ENCODE measurements at regions not wholly inside any gene's neighbourhood (a gene's known extent, or its start where the extent isn't known, plus 50 kb on each side); places are given as distances from the start of the nearest gene placed in this dataset.
A peak's percentile ranks its signal among the peaks of the same experiment; 100 is the strongest.

DNA sequence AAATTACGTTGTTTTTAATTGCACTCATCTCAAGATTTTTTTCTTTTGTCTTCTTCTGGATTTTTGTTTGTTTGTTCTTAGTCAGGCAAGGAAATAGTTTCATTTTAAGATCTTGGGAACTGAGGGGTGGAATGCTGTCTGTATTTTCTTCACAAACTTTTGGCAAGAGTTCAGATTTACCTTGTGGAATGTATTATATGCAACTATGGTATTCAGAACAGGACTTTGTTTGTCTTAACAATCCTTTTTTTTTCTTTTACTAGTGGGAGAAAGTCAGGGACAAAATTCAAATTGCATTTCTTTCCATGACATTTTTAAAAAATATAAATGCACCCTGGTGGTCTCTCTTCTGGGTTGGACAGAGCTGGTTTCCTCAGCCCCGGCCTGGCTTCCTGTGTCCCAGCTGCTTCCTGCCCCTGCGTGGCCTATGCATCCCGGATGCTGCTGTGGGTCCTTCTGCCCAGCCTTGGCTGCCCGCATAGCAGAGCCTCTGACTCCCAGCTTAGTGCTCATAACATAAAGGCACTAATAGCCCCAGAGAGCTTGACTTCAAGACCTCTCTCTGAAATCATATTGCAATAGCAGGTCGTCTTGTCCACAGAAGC is 520.7 kb downstream of the QKI start:
- intact Hi-C loops (cut with DNase I) = no loop called here
- no peak for ATAC-seq
- no peak for DNase-seq

DNA sequence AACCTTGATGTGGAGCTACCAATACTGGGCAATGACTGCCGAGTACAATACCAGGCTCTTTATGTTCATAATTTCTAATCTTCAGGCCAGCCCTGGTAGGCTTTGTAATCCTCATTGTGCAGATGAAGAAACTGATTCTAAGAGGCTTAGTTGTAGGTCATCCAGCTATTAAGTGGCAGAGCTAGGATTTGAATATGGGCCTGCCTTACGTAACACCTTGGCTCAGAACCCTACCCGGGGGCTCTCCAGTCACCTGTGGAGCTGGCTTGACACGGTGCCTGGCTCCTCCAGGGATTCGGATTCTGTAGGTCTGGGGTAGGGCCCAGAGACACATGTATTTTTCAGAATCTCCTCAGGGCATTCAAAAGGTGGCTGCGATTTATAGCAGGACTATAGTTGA is 515.5 kb downstream of the QKI start:
- intact Hi-C loops (cut with DNase I) = no loop called here
- ATAC-seq = no peak
- DNase-seq = no peak

DNA sequence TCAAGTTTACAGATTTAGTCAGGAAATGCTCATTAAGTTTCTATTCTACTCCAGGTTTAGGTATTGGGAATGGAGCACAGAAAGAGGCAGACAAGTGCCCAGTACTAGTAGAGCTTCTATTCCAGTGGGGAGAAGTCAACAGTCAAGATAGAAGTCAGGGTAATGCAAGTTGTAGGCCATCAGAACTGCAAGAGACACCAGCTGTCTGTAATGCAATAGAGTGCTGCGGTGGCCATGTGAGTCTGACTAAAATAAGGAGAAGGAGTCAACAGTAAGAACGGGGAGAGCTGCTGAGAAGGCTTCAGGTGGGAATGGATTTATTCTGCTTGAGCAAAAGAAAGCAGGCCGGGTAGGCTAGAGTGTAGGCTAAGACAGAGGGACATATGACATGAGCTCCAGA is 515.0 kb downstream of the QKI start:
- ATAC-seq = no peak
- DNase-seq = no peak
- intact Hi-C loops (cut with DNase I) = loop anchor here in 1 of 2 donors (10.0 kb wide), 1 partner anchor 75 kb away; no protein-coding TSS in a partner anchor

DNA sequence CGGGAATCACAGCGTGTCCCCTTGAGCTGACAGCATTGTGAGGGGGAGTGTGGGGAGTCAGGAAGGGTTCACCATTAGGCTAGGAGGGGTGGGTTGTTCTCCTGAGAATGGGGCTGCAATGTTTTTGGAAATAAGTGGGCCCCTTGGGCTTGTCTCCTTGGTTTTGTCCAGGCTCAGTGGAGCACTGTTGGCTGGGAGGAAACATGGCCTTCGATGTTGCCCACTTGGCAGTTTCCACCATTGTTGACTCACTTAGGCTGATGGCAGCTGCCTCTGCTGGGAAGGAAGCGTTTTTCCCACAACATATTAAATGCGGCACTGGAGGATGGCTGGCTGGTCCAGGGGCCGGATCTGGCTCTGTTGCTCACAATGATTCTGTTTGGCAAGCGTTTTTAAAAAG is 512.1 kb downstream of the QKI start:
- intact Hi-C loops (cut with DNase I) = loop anchor here in 1 of 2 donors (10.0 kb wide), 1 partner anchor 72 kb away; no protein-coding TSS in a partner anchor
- DNase-seq (peak; percentile 46), ATAC-seq (peak; percentile 75 to 84)

DNA sequence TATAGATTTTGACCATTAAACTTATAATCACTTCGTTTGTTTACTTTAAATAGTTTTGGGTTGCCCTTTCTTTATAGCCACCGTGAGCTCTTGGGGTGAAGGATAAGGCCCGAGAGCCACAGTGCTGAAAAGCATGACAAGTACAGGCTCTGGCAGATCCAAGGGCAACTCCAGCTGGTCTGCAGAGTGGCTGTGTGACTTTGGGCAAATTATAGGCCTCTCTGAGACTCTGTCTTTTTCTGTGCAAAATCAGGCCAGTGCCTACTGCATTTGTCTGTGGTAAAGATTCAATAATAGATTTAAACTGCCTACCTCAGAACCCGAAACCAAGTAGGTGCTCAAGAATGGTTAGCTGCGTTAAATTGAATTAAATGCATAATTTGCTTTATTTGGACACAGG is 511.3 kb downstream of the QKI start:
- ATAC-seq = no peak
- intact Hi-C loops (cut with DNase I) = loop anchor here in 1 of 2 donors (10.0 kb wide), 1 partner anchor 71 kb away; no protein-coding TSS in a partner anchor
- no peak for DNase-seq

DNA sequence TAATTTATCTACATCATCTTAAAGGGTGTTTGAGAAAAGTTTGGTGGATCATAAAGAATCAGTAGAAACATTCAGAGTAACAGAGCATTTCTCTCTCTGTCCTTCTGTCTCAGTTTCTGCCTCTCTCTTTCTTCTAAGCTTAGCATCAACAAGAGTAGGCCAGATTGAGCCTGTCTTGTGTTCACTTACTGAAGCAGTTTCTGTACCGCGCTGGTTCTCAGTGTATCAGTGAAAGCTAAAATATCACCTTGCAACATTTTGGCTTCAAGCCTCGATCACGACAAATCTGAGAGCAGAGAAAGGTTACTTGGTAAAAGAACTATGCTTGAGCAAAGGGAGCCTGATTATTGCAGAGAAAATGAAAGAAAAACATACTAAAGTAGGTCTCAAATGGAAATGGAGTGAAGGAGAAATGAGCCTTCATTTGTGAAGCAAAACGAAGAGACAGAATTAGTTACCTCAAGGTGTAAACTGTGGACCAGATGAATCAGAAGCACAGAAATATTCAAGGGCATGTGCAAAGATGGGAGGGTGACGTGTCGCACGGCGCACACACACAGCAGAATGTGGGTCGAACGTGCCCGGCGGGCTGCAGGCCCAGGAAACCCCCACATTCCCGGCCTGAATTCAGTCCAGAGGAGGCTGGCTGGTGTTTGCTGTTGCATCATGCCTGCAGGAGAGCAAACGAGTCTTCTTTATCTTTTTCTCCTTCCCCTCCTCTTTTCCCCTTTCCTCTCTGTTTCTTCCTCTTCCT is 509.3 kb downstream of the QKI start:
- peak; percentile 35 to 63 for ATAC-seq
- intact Hi-C loops (cut with DNase I) = loop anchor here in 1 of 2 donors (10.0 kb wide), 1 partner anchor 69 kb away; no protein-coding TSS in a partner anchor
- DNase-seq = peak; percentile 44

DNA sequence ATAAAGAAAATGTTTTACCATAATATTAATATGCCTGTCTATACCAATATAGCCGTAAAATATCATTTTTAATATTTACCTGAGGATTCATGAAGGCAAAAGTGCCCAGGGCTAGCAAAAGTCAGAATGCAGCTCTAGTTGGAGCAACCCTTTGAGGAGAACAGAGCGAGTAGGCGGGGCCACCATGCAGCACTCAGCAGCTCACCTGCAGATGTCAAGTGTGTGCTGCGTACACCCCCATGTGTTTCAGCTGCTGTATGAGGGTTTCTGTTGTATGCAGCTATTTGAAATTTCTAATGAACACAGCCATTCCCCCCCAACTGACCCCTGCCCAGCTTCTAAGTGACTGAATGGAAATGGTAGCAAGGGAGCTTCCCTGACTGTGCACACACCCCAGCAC is 508.0 kb downstream of the QKI start:
- no peak for ATAC-seq
- DNase-seq = no peak

DNA sequence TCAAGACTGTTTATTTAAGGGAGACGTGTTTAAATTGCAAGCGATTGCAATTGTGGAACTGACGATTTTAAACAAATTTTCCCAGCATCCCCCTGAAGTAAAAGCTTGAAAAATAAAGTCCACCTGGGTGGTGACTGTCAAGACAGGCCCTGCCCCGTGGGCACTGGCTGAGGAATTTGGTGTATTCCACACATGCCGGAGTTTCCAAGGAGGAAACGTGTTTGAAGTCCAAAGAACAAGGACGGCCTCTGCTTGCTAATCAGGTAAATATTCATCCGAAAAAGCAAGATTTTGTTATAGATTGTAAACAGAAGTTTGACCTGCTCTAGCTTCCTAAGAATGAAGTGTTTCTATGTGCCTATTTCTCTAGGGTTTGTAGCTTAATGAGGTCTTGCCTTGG is 505.1 kb downstream of the QKI start:
- no peak for ATAC-seq
- DNase-seq = no peak
- intact Hi-C loops (cut with DNase I) = loop anchor here in 1 of 2 donors (10.0 kb wide), 1 partner anchor 65 kb away; no protein-coding TSS in a partner anchor

More for the DNA sequence above, 508.0 kb downstream of the QKI start:
- intact Hi-C loops (cut with DNase I) = loop anchor here in 1 of 2 donors (10.0 kb wide), 1 partner anchor 68 kb away; no protein-coding TSS in a partner anchor

DNA sequence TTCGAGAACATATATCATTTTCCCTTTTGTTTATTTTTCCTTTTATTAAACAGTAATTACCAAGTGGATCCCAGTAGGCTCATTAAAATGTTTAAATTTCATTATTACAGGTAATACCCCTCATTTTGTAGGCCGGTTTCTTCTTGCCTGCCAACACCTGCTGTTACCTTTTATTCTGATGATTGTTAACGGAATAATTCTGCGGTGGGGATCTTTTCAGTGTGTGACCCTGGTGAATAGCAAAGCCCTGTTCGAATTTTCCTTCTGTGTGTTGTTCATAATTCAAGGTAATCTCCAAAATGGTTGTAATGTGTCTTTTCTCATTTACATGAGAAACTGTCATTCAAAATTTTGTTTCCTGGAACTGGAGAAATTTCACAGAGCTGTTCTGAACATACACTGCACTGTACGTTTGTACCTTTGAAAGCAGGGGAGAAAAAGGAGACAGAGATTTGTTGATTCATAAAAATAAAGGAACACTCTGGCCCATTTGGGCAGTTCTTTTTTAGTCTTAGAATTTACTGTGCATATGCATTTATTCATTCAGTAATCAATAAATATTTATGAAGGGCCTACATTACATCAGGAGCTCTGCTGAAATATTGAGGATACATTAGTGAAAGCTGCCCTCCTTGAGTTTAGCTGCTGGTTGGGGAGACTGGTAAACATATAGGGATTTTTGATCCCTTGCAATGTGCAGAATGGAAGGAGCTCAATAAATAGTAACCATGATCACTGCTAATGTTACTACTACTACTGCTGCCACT is 502.0 kb downstream of the QKI start:
- intact Hi-C loops (cut with DNase I) = no loop called here
- DNase-seq (no peak), ATAC-seq (no peak)

DNA sequence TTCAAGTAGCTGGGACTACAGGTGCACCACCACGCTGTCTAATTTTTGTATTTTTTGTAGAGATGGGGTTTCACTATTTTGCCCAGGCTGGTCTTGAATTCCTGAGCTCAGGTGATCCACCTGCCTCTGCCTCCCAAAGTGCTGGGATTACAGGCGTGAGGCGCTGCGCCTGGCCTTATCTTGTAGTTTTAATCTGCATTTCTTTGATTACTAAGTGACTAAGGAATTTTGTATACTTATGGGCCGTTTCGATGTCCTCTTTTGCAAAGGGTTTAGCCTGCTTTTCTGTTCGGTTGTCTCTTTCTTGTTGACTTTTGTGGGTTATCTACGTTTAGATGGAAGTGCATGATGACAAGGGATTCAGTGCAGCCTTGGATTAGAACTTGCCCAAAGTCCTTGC is 500.6 kb downstream of the QKI start:
- intact Hi-C loops (cut with DNase I) = no loop called here
- DNase-seq = no peak
- no peak for ATAC-seq

DNA sequence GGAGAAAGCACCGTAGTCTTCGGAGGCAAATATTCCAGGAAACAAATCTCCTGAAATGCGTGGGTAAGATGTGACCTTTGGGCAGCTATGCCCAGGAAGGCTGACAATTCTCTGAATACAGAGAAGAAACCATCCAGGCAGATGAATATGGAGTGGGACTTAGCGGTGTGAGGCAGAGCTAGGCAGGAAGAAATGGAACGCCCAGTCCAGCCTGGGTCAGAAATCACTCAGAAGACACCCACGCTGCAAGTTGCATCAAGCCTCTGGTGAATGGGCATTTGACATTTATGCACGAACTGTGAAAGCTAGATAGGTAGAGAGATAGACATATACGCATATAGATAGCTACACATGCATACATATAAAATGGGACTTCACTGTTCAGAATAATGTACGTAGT is 498.5 kb downstream of the QKI start:
- DNase-seq (no peak), ATAC-seq (no peak)
- intact Hi-C loops (cut with DNase I) = no loop called here

DNA sequence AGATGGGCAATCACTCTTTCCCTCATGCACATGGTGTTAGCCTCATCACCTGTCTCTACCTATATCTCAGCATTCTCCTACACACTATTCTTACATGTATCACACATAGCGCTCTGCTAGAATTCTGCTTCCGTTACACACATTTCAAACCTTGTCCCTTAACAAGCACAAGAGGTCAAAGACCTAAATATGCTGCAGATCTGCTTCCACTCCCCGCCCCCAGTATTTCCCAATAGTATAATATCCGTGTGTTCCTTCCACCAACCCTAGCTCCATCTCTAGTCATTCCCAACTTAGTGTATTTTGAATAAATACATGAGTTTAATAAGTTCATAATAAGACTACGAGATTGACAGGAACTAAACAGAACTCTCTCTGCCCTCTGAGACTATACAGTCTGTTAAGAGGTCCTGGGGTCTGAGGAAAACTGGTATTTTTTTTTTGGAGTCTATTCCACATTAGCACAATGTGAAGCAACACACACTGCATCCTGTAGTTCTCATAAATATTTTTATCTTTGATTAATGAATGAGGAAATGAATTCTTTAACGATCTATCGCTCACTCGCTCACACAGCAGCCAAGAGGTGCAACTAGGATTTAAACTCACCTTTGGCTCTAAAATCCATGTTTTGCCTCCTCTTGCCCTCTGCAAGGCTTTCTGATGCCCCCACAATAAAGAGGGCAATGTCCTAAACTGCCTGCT is 491.6 kb downstream of the QKI start:
- no peak for DNase-seq
- ATAC-seq = no peak
- intact Hi-C loops (cut with DNase I) = no loop called here

DNA sequence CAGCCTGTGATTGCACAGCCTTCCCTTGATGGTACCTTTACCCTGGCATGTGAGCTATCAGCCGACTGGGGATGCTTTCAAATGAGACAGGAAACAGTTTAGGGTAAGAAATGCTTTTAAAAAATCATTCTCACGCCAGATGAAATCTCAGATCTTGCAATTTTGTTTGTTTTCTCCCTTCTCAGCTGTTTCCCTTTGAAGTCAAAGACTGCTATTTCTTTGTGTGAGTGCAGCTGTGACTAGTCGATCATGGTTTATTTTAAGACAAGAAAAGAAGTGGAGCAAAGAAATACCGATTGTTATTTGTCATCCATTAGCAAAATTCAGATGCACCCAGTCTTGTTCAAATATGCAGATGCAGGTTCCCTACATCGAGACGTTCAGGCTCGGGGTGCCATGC is 489.7 kb downstream of the QKI start:
- intact Hi-C loops (cut with DNase I) = no loop called here

DNA sequence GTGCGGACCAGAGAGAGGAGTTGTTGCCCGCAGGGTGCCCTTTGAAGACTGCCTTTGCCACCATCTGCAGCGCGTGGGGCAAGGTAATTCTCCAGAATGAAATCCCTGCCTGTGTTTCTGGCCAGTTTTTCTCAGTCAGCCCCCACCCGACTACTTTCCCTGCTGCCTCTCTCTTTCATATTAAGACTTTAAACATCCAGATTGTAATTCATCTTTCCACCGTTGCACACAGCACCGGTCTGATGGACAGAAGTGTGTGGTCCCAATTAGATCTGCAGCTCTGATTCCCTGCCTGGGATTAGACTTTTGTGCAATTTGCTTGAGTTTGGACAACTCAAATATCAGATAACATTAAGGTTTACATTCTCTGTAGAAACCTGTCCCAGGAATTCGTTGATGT is 489.0 kb downstream of the QKI start:
- ATAC-seq (no peak), DNase-seq (no peak)
- intact Hi-C loops (cut with DNase I) = no loop called here

More for the DNA sequence above, 489.7 kb downstream of the QKI start:
- ATAC-seq (no peak), DNase-seq (no peak)

DNA sequence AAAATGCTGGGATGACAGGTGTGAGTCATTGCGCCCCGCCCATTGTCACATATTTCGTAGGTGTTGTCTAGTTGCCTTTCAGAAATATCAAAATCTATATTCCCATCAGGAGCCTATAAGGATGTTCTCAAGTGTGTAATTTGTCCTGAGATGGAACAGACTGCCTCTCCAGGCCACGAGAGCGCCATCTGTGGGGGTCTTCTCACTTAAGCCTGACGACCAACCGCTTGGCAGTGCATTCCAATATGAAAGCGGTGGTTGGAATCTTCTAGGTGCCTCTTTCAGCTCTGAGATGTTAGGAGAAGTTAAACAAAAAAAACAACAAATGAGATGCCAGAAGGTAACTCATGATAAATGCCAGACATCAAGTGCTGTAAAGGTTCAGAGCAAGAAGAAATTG is 488.5 kb downstream of the QKI start:
- DNase-seq = no peak
- ATAC-seq = no peak
- intact Hi-C loops (cut with DNase I) = no loop called here

DNA sequence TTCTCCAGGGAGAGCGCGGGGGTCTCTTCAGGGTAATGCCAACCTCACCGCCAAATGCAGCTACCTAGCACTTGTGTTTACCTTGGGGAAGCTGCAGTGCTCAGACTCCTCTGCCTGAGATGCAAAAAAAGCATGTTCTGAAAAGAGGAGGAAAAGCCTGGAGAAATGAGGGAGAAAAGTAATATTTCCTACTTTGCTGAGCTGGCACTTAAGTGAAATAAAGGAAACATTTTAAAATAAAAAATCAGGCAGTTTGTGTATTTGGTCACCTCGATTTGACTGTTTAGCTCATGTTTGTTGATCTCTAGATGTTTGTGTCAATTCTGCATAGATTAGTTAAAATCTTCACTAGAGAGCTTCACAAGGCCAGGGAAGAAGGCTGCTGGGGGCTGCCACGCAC is 487.2 kb downstream of the QKI start:
- no peak for ATAC-seq
- no peak for DNase-seq
- intact Hi-C loops (cut with DNase I) = no loop called here

DNA sequence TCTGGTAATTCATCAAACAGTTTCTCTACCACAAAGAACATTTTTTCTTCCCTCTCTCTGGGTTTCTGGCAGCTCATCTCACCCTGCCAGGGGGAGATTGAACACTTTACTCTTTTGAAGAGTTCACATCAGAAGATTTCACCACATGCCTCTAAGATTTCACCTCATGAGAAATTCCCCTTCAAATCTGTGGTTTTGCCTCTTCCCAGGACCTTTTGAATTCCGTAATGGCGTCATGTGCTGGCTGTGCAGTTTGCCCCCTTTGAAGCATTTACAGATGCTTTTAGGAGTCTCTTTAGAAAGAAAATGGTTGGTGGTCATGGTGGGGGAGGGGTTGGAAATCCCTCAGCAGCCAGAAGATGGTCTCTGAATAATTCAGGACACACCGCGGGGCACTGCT is 486.1 kb downstream of the QKI start:
- intact Hi-C loops (cut with DNase I) = no loop called here
- ATAC-seq = no peak
- no peak for DNase-seq

DNA sequence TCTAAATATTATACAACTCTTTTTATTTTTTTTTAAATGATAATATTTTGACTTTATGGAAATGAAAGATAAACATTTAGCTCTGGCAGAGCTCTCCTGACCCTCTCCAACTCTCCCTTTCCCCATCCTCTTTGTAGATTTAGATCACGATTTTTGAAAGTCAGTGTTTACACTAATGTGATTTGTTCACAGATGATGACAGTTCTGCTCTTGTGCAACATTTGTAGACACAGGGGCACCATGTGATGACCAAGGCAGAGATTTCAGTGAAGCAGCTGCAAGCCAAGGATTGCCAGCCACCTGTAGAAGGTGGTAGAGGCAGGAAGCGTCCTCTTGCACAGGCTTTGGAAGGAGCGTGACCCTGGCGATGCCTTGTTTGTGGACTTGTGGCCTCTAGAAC is 483.2 kb downstream of the QKI start:
- intact Hi-C loops (cut with DNase I) = no loop called here
- DNase-seq (no peak), ATAC-seq (no peak)

DNA sequence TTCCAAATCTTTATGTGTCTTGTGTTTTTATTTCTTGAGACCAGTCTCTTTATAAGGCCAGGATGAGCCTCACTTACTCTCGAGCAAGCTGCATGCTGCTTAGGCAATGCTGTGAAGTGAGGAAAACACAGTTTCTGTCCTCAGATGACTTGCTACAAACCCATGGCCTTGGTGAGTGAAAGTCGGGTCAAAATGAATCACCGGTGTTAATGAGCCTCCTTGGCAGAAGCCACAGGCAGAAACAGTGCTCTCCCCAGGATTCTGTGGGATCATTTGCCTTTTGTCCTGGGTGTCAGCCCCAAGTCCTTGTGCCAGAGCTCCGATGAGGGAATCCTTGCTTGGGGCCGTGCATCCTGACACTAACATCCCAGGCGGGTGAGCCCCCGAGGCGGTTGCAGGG is 482.5 kb downstream of the QKI start:
- DNase-seq = no peak
- no peak for ATAC-seq
- intact Hi-C loops (cut with DNase I) = no loop called here
